ENCODE measurements at regions not wholly inside any gene's neighbourhood (a gene's known extent, or its start where the extent isn't known, plus 50 kb on each side); places are given as distances from the start of the nearest gene placed in this dataset.

DNA sequence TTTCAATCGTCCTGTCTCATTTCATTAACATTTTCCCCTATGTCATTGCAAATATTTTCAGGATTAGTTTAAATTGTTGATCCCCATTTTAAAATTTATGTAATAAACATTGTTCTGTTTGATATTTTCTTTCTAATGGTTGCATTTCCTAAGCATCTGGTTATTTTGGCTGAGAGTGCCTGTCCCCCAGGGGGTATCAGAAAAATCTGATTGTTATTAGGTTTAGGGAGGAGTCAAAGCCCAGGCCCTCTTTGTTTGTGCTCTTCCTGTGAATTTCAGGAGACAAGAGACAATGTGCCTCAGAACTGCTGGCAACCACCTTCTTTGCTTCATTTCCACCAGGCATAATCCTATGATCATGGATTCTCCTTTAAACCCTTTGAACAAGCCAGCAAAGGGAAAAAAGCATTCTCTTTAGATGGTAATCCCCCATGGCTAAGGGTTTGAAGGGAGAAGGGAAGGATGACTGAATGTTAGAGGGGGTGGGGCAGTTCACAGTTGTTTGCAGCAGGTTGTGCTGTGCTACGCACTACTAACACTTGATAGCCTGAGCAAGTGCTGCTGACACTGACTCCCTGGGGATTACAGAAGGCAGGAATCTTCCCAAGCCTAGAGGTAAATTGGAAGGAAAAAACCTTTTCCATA lies 462.4 kb upstream of the LRRC4C start:
- H3K27me3 Mint-ChIP-seq (ENCODE audit: low read depth in 3 of 3): peaks cover 0 to 4% (median 0%) of the 10 kb centered on the region in 3 donors
- H3K4me3 ChIP-seq (replicated peaks in 1 of 3; ENCODE audit: low read depth in 2 of 3, low read length in 3 of 3): no peak overlapping the region
- H3K4me1 ChIP-seq (ENCODE audit: control insufficient read depth in 1 of 2, insufficient read depth in 2 of 2, low read length in 2 of 2): no peaks in the 10 kb centered on the region
- no peak overlapping the region for H3K27ac ChIP-seq (ENCODE audit: low read depth in 1 of 2, low read length in 2 of 2)
- no peak for TF ChIP-seq CTCF (IDR thresholded peaks at IDR 0.05)
- H3K9me3 ChIP-seq (replicated peaks in 1 of 2; ENCODE audit: control insufficient read depth in 1 of 2, insufficient read depth in 1 of 2, low read length in 2 of 2): peaks cover 14 to 20% of the 10 kb centered on the region in 2 donors
- H3K9me3 Mint-ChIP-seq: peaks cover 0 to 14% (median 4%) of the 10 kb centered on the region in 7 donors
- no peak overlapping the region for H3K9ac ChIP-seq (ENCODE audit: insufficient read depth, low read length, poor library complexity, severe bottlenecking)
- H3K27ac Mint-ChIP-seq: no peak overlapping the region
- no peaks in the 10 kb centered on the region for H3K4me1 Mint-ChIP-seq
- no peak overlapping the region for H3K4me2 ChIP-seq (replicated peaks; ENCODE audit: extremely low read depth, low read length, poor library complexity, severe bottlenecking)
- no peaks in the 10 kb centered on the region for H3K79me2 ChIP-seq (ENCODE audit: insufficient read depth, low read length)
- no peaks in the 10 kb centered on the region for H3K27me3 ChIP-seq (ENCODE audit: control insufficient read depth in 2 of 2, insufficient read depth in 2 of 2, low read length in 2 of 2)
- no peak overlapping the region for H3K4me3 Mint-ChIP-seq
- DNase-seq: no peak
- H3K36me3 ChIP-seq (replicated peaks in 1 of 2; ENCODE audit: control insufficient read depth in 1 of 2, insufficient read depth in 2 of 2, low read length in 2 of 2): no peaks in the 10 kb centered on the region
- H3K36me3 Mint-ChIP-seq: no peaks in the 10 kb centered on the region
- no peak overlapping the region for H2AFZ ChIP-seq (ENCODE audit: insufficient read depth, low read depth, low read length, poor library complexity, severe bottlenecking)
- no peaks in the 10 kb centered on the region for H4K20me1 ChIP-seq (ENCODE audit: insufficient read depth, low read length)
- WGBS (ENCODE audit: insufficient coverage): no CpG with 5 or more reads among the region's 2 CpGs
- intact Hi-C loops (cut with micrococcal nuclease): no loop called here

DNA sequence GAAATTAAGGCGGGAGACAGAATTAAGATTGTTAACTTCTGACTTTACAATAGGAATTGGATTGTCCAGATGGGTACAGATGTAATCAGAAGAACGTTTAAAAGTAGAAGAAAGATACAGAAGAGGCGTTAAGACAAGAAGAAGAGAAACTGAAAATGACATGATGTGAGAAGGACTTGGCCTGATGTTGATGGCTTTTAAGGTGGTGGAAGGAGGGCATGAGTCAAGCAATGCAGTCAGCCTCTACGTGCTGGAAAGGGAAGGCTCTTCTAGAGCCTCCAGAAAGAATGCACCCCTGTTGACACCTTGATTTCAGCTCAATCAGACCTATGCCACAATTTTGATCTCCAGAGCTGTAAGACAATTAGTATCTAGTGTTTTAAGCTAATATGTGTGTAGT lies 466.9 kb upstream of the LRRC4C start:
- Histone ChIP-seq H4K20me1 (ENCODE audit: insufficient read depth, low read length) (no peaks in the 10 kb centered on the region), H3K9ac (ENCODE audit: insufficient read depth, low read length, poor library complexity, severe bottlenecking) (no peak overlapping the region), H3K4me2 (replicated peaks; ENCODE audit: extremely low read depth, low read length, poor library complexity, severe bottlenecking) (no peak overlapping the region), H3K4me1 (ENCODE audit: control insufficient read depth in 1 of 2, insufficient read depth in 2 of 2, low read length in 2 of 2) (no peaks in the 10 kb centered on the region), H3K9me3 (replicated peaks in 1 of 2; ENCODE audit: control insufficient read depth in 1 of 2, insufficient read depth in 1 of 2, low read length in 2 of 2) (peaks cover 0 to 5% of the 10 kb centered on the region in 2 donors), H3K27ac (ENCODE audit: low read depth in 1 of 2, low read length in 2 of 2) (no peak overlapping the region), H3K4me3 (replicated peaks in 1 of 3; ENCODE audit: low read depth in 2 of 3, low read length in 3 of 3) (no peak overlapping the region), H3K36me3 (replicated peaks in 1 of 2; ENCODE audit: control insufficient read depth in 1 of 2, insufficient read depth in 2 of 2, low read length in 2 of 2) (no peaks in the 10 kb centered on the region), H3K79me2 (ENCODE audit: insufficient read depth, low read length) (no peaks in the 10 kb centered on the region), H2AFZ (ENCODE audit: insufficient read depth, low read depth, low read length, poor library complexity, severe bottlenecking) (no peak overlapping the region), H3K27me3 (ENCODE audit: control insufficient read depth in 2 of 2, insufficient read depth in 2 of 2, low read length in 2 of 2) (no peaks in the 10 kb centered on the region)
- Mint-ChIP-seq H3K4me1 (no peaks in the 10 kb centered on the region), H3K4me3 (no peak overlapping the region), H3K9me3 (peaks cover 0 to 11% (median 3%) of the 10 kb centered on the region in 7 donors), H3K36me3 (no peaks in the 10 kb centered on the region), H3K27ac (no peak overlapping the region), H3K27me3 (ENCODE audit: low read depth in 3 of 3) (no peaks in the 10 kb centered on the region)
- 69% methylated on average over 2 of the region's 4 CpGs for WGBS (ENCODE audit: insufficient coverage)
- intact Hi-C loops (cut with micrococcal nuclease): no loop called here
- DNase-seq: no peak
- TF ChIP-seq CTCF (IDR thresholded peaks at IDR 0.05): no peak
